Gastroesophageal sphincter (tissue), 3 donors: ENCODE measurements at regions not wholly inside any gene's neighbourhood (a gene's known extent, or its start where the extent isn't known, plus 50 kb on each side); places are given as distances from the start of the nearest gene placed in this dataset.

Source experiments
- POLR2A ChIP-seq, 2 donors: fragments of 450-650 bp; IDR thresholded peaks; one replicate each; pipeline ENCODE4 v1.6.1; 2017; ENCODE audit warnings: antibody characterized with exemption in 2 of 2, mild to moderate bottlenecking in 2 of 2, moderate library complexity in 1 of 2
- TF ChIP-seq, protein P1 (sequence below), 4 experiments: fragments of 200-600 bp in 2 of 4; fragments of 450-650 bp in 2 of 4; sonication (generic) in 1 of 4; IDR thresholded peaks; one replicate each; pipeline ENCODE4 v1.5.1; 2017 to 2019; ENCODE audit warnings: antibody characterized with exemption in 4 of 4, mild to moderate bottlenecking in 2 of 4, moderate library complexity in 2 of 4

DNA sequence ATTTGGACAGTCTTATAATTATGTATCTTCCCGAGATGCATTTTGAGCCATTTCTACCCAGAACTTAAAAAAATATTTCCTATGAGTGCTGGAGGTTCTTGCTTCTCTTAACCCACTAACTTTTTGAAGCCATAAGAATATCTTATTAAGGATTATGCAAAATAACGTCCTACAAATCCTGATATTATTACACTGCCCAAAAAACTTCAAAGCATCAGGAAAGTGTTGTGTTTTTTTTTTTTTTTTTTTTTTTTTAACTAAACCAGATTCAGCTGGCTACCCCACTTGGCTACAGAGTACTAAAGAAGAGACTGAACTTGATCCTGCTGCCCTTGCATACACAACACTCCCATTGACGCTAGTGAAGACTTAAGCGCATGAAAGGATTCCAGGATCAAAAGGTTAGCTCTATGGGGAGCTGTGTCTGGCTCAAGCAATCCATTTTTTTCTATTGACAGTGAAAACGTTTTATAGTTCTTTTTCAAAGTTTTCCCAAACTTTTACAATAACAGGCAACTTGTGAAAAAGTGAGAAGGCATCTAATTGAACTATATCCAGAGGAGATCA is 141.4 kb downstream of the KCNRG start:
- no peak for TF ChIP-seq POLR2A (IDR thresholded peaks at IDR 0.05)
- TF ChIP-seq, protein P1, sequence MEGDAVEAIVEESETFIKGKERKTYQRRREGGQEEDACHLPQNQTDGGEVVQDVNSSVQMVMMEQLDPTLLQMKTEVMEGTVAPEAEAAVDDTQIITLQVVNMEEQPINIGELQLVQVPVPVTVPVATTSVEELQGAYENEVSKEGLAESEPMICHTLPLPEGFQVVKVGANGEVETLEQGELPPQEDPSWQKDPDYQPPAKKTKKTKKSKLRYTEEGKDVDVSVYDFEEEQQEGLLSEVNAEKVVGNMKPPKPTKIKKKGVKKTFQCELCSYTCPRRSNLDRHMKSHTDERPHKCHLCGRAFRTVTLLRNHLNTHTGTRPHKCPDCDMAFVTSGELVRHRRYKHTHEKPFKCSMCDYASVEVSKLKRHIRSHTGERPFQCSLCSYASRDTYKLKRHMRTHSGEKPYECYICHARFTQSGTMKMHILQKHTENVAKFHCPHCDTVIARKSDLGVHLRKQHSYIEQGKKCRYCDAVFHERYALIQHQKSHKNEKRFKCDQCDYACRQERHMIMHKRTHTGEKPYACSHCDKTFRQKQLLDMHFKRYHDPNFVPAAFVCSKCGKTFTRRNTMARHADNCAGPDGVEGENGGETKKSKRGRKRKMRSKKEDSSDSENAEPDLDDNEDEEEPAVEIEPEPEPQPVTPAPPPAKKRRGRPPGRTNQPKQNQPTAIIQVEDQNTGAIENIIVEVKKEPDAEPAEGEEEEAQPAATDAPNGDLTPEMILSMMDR (IDR thresholded peaks at IDR 0.05): no peak
